ENCODE measurements at regions not wholly inside any gene's neighbourhood (a gene's known extent, or its start where the extent isn't known, plus 50 kb on each side); places are given as distances from the start of the nearest gene placed in this dataset.

- TF ChIP-seq CTCF (conservative IDR thresholded peaks at IDR 0.05; ENCODE audit: low read length) (no peak), EZH2phosphoT487 (IDR thresholded peaks at IDR 0.05; ENCODE audit: borderline replicate concordance, low read depth, low read length) (no peak)
Observed at GRCh38 chr3:197369545-197369944, 71.1 kb upstream of the DLG1 start.
